ENCODE measurements at regions not wholly inside any gene's neighbourhood (a gene's known extent, or its start where the extent isn't known, plus 50 kb on each side); places are given as distances from the start of the nearest gene placed in this dataset.
"Not testable (repeated sequence)": the region's sequence is repeated elsewhere in the genome, so short reads cannot be mapped to it uniquely, and the experiment has no call there.

- no peak for DNase-seq
These were observed 63.9 kb downstream of the NFKBIZ start for GRCh38 chr3:101913168-101913567.

- DNase-seq, result not testable (repeated sequence)
These were observed 68.4 kb downstream of the NFKBIZ start for GRCh38 chr3:101917761-101918160.

DNA sequence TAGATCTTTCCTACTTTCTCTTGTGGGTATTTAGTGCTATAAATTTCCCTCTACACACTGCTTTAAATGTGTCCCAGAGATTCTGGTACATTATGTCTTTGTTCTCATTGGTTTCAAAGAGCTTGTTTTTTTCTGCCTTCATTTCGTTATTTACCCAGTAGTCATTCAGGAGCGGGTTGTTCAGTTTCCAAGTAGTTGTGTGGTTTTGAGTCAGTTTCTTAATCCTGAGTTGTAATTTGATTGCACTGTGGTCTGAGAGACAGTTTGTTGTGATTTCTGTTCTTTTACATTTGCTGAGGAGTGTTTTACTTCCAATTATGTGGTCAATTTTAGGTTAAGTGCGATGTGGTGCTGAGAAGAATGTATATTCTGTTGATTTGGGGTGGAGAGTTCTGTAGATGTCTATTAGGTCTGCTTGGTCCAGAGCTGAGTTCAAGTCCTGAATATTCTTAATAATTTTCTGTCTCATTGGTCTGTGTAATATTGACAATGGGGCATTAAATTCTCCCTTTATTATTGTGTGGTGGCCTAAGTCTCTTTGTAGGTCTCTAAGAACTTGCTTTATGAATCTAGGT lies 72.9 kb downstream of the NFKBIZ start:
- not testable (repeated sequence) for DNase-seq

DNA sequence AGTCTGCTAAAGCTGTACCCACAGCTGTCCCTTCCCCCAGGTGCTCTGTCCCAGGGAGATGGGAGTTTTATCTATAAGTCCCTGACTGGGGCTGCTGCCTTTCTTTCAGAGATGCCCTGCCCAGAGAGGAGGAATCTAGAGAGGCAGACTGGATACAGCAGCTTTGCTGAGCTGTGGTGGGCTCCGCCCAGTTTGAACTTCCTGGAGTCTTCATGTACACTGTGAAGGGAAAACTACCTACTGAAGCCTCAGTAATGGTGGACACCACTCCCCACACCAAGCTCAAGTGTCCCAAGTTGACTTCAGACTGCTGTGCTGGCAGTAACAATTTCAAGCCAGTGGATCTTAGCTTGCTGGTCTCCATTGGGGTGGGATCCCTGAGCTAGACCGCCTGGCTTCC lies 75.3 kb downstream of the NFKBIZ start:
- DNase-seq, result peak in 1 of 3 donors; percentile 10

DNA sequence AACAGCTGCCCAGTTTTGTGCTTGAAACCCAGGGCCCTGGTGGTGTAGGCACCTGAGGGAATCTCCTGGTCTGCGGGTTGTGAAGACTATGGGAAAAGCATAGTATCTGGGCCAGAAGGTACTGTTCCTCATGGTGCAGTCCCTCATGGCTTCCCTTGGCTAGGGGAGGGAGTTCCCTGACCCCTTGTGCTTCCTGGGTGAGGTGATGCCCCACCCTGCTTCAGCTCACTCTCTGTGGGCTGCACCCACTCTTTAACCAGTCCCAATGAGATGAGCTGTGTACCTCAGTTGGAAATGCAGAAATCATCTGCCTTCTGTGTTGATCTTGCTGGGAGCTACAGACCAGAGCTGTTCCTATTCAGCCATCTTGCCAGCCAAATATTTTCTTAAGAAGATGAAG lies 75.8 kb downstream of the NFKBIZ start:
- DNase-seq, result peak in 2 of 3 donors; percentile 62 to 71

DNA sequence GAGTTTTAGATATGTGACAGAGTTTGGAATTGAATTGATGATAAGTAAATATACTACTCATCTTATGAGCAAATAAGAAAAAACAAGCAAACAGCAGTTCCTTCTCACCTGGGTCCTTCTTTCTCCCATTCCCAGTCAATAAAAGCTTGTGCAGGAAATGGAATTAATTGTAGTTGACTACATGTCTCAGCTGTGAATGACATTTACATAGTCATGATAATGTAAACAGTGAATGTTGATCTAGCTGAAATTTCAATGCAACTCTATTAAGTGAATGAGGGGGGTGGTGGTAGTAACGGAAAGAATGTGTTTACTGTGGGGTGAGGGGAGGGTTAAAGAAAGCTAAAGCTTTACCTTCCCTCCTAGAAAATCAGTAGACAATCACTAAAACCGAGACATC lies 76.2 kb downstream of the NFKBIZ start:
- no peak for DNase-seq

DNA sequence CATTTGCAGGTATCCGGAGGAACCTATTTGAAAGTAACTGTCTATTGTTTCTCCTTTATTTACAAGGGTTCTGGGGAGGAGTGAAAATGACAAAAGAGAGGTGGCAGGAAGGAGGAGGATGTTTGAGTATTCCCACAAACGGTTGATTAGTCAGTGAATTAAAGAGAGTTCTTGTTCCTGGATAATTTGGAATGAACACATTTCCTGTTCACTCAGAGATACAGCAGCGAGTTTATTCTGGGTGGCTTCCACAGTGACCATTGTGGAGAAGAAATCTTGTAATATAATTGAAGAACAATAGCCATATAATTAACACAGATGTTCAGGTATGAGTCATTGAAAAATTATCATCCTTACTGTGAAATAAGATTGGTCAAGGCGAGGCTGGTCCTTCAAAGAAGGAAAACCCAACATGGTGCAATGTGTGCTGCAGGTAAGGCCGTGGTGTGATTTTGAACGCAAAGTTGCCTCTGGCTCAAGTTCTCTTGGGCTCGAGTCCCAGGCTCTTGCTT lies 77.3 kb downstream of the NFKBIZ start:
- DNase-seq, result peak in 1 of 3 donors; percentile 36

DNA sequence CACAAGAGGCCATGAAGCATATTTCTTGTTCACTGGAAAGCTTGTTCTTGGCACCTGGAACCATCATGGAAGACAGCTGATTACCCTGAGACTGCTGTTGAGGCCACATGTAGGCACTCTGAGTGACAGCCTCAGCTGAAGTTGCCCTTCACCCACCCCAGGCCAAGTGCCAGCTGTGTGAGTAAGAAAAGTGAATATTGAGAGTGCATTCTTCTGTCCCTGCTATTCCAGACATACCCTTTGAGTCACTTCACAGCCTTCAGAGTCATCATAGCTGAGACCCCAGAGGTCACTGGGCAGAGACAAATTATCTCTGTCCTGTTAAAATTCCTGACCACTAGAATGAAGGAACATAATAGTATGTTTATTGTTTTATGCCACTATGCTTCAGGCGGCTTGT lies 79.6 kb downstream of the NFKBIZ start:
- peak in 1 of 3 donors; percentile 26 for DNase-seq

DNA sequence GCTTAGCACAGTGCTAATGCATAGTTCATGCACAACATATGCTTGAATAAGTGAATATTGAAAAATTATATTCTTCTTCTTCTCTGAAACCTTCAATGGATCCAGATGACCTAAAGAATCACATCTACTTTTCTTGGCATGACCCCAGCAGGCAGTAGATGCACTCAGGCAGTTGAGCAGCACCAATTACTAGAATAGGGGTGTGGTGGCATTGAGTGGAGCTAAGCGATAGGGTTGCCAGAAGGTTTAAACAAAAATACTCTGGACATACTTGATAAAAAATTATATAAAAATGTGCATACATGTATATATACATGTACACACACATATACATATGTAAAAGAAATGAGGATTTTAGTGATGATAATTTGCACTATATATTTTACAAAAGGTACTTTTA lies 81.8 kb downstream of the NFKBIZ start:
- no peak for DNase-seq

- peak in 2 of 3 donors; percentile 50 to 62 for DNase-seq
These were observed 83.2 kb downstream of the NFKBIZ start for GRCh38 chr3:101932326-101933068.

GRCh38 chr3:101936419-101937356 lies 87.4 kb downstream of the NFKBIZ start:
- peak; percentile 75 to 98 (median 95) for DNase-seq

DNA sequence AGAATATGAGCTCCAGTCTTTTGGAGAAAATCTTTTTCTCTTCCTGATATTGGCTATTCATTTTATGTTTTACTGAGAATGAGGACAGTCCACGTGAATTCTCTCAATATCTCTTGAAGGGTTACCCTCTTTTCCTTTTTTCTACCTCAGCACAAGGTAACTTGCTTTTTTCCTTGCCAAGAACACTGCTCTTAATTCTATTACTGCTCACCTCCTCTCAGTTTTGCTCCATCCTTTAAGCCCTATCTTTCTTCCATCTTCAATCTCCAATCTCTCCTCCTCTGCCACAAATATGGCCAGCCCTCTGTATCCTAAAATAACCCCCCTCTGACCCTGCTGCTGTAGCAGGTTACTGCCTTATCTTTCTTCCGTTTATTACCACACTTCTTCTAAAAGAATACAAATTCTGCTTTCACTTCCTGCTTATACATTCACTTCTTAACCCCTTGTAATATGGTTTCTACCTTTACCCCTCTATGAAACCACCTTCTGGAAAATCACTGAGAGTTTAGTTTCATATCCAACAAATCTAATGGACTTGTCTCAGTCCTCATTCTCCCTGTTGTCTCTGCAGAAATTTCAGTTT lies 89.0 kb downstream of the NFKBIZ start:
- peak in 2 of 3 donors; percentile 27 to 51 for DNase-seq

DNA sequence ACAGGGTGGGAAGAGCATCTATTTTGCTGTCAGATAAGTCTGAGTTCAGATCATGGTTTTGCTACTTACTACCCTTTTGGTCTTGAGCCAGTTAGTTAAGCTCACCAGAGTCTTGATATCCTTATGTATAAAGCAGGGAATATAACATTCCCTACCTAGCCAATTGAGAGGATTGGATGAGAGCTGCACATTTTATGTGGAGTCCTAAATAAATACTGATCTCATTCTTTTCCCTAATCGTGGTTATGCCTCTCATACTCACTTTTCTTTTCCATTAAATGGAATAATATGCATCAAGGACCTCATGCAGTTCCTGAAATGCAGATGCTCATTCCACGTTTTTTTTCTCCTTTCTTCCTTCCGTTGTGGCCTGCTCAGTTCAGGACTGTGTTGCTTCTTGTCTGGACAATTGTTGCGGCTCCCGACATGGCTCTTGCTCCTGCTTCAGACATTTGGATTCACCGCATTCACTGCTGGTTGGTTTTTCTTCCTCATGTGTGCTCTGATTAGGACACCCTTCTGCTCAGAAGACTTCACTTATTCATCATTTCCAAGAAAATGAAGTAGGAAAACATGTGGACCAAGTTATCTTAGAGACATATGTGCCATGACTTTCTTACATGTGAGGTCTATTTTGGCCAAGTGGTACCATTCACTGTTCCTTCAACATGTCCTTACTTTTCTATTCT lies 90.2 kb downstream of the NFKBIZ start:
- peak in 1 of 3 donors; percentile 43 for DNase-seq

GRCh38 chr3:101940521-101941317 lies 91.4 kb downstream of the NFKBIZ start:
- DNase-seq, result peak; percentile 87 to 96 (median 96)

- DNase-seq, result peak; percentile 16 to 71 (median 67)
These were observed 92.2 kb downstream of the NFKBIZ start for GRCh38 chr3:101941318-101942040.

GRCh38 chr3:101942356-101942755 lies 93.0 kb downstream of the NFKBIZ start:
- DNase-seq, result peak; percentile 58 to 90 (median 90)

- DNase-seq, result no peak
These were observed 93.7 kb downstream of the NFKBIZ start for GRCh38 chr3:101943029-101943428.

DNA sequence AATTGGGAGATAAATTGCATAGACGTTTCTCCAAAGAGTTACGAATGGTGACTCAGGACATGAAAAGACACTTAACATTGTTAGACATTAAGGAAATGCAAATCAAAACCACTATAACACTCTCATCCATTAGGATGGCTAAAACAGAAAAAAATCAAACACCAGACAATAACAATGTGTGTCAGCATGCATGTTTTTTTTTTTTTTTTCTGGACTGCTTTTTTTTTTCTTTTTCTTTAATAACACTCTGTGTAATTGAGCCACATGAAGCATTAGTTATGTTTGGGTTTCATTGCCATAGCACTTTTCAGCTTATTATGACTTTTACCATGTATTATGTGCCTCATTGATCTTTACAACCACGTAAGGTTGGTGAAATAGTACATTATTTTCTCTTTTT lies 95.0 kb downstream of the NFKBIZ start:
- DNase-seq, result no peak

- no peak for DNase-seq
These were observed 96.7 kb downstream of the NFKBIZ start for GRCh38 chr3:101945980-101946379.

GRCh38 chr3:101946906-101947305 lies 97.6 kb downstream of the NFKBIZ start:
- no peak for DNase-seq

- peak in 2 of 3 donors; percentile 53 to 60 for DNase-seq
These were observed 101.2 kb downstream of the NFKBIZ start for GRCh38 chr3:101950510-101950909.
